Liver (tissue), 8 donors: ENCODE measurements at regions not wholly inside any gene's neighbourhood (a gene's known extent, or its start where the extent isn't known, plus 50 kb on each side); places are given as distances from the start of the nearest gene placed in this dataset.

Experiments
- DNase-seq: peaks from one replicate; pipeline ENCODE4 v3.0.0-alpha.2; 2017; ENCODE audit warnings: low spot score
- H3K27ac ChIP-seq, 2 donors: one replicate each; pipeline ENCODE4 v1.7.0; 2013; ENCODE audit warnings: inconsistent platforms in 2 of 2, low read length in 2 of 2, control low read depth in 1 of 2, low read depth in 1 of 2, mild to moderate bottlenecking in 1 of 2
- H3K27me3 ChIP-seq, 4 donors: one replicate each; pipeline versions ENCODE4 v1.6.1 to v1.7.0; 2013; ENCODE audit warnings: low read length in 3 of 4, inconsistent platforms in 1 of 4, mild to moderate bottlenecking in 1 of 4, moderate library complexity in 1 of 4; ENCODE audit not compliant: control insufficient read depth in 4 of 4, insufficient read depth in 4 of 4
- H3K36me3 ChIP-seq, 4 donors: one replicate each; pipeline versions ENCODE4 v1.6.1 to v1.7.0; 2013; ENCODE audit warnings: low read length in 3 of 4, mild to moderate bottlenecking in 3 of 4, low read depth in 1 of 4, moderate library complexity in 1 of 4; ENCODE audit not compliant: control insufficient read depth in 4 of 4, insufficient read depth in 3 of 4
- H3K4me1 ChIP-seq, 4 donors: one replicate each; pipeline versions ENCODE4 v1.6.1 to v1.7.0; 2013; ENCODE audit warnings: low read length in 3 of 4, mild to moderate bottlenecking in 3 of 4, moderate library complexity in 1 of 4; ENCODE audit not compliant: control insufficient read depth in 4 of 4, insufficient read depth in 4 of 4
- H3K4me3 ChIP-seq, 3 donors: one replicate each; pipeline versions ENCODE4 v1.6.1 to v1.7.0; 2013; ENCODE audit warnings: low read length in 3 of 3, control low read depth in 1 of 3, low read depth in 1 of 3, mild to moderate bottlenecking in 1 of 3
- H3K9ac ChIP-seq, 2 donors: one replicate each; pipeline ENCODE4 v1.7.0; 2013; ENCODE audit warnings: low read length in 2 of 2, mild to moderate bottlenecking in 2 of 2, moderate library complexity in 2 of 2, control low read depth in 1 of 2, low read depth in 1 of 2
- H3K9me3 ChIP-seq, 4 donors: one replicate each; pipeline versions ENCODE4 v1.6.1 to v1.7.0; 2013; ENCODE audit warnings: low read length in 3 of 4; ENCODE audit not compliant: control insufficient read depth in 4 of 4
- CTCF ChIP-seq: fragments of 150-350 bp; IDR thresholded peaks from 2 replicates; pipeline ENCODE4 v1.5.1; 2017; ENCODE audit warnings: improper control_type of control experiment, low read depth, low read length; ENCODE audit not compliant: missing input control
- EGR1 ChIP-seq, 2 donors: IDR thresholded peaks; 2 replicates each; pipeline ENCODE4 v1.6.1; 2016 to 2018; ENCODE audit warnings: antibody characterized with exemption in 2 of 2, low read depth in 2 of 2
- FOXA1 ChIP-seq: IDR thresholded peaks from 2 replicates; pipeline ENCODE4 v1.6.1; 2016; ENCODE audit warnings: antibody characterized with exemption
- FOXA2 ChIP-seq: IDR thresholded peaks from 2 replicates; pipeline ENCODE4 v1.6.1; 2016; ENCODE audit warnings: antibody characterized with exemption
- HNF4A ChIP-seq, 2 donors: conservative IDR thresholded peaks; 2 replicates each; pipeline ENCODE4 v1.6.1; 2016; ENCODE audit warnings: antibody characterized with exemption in 2 of 2, mild to moderate bottlenecking in 2 of 2
- HNF4G ChIP-seq: IDR thresholded peaks from 2 replicates; pipeline ENCODE4 v1.6.1; 2016; ENCODE audit warnings: antibody characterized with exemption
- JUND ChIP-seq, 2 donors: IDR thresholded peaks; 2 replicates each; pipeline ENCODE4 v1.6.1; 2016; ENCODE audit warnings: antibody characterized with exemption in 2 of 2
- MAX ChIP-seq: IDR thresholded peaks from 2 replicates; pipeline ENCODE4 v1.6.1; 2016; ENCODE audit warnings: antibody characterized with exemption
- NR2F2 ChIP-seq: IDR thresholded peaks from 2 replicates; pipeline ENCODE4 v1.6.1; 2016; ENCODE audit warnings: antibody characterized with exemption
- RAD21 ChIP-seq, 2 donors: IDR thresholded peaks; 2 replicates each; pipeline ENCODE4 v1.6.1; 2016; ENCODE audit warnings: antibody characterized with exemption in 2 of 2, mild to moderate bottlenecking in 2 of 2
- REST ChIP-seq: IDR thresholded peaks from 2 replicates; pipeline ENCODE4 v1.6.1; 2016; ENCODE audit warnings: antibody characterized with exemption, mild to moderate bottlenecking
- RXRA ChIP-seq, 2 donors: IDR thresholded peaks; 2 replicates each; pipeline ENCODE4 v1.6.1; 2017 to 2018; ENCODE audit warnings: antibody characterized with exemption in 2 of 2, mild to moderate bottlenecking in 1 of 2
- SP1 ChIP-seq: IDR thresholded peaks from 2 replicates; pipeline ENCODE4 v1.6.1; 2018; ENCODE audit warnings: antibody characterized with exemption, mild to moderate bottlenecking
- TAF1 ChIP-seq: conservative IDR thresholded peaks from 2 replicates; pipeline ENCODE4 v1.6.1; 2016; ENCODE audit warnings: antibody characterized with exemption, mild to moderate bottlenecking
- YY1 ChIP-seq: IDR thresholded peaks from 2 replicates; pipeline ENCODE4 v1.6.1; 2016; ENCODE audit warnings: antibody characterized with exemption, mild to moderate bottlenecking
- WGBS: extraction: QIAGEN DNeasy Blood & Tissue Kit; methylation state at CpG from one replicate; pipeline ENCODE4 v1.1.7; 2013; 5-methylcytosine and 5-hydroxymethylcytosine counted together
- donor health status: healthy.
- donor health status: healthy.
- donor health status: healthy.
- donor health status: healthy.
- donor health status: healthy.

GRCh38 chr2:160868891-160869290 lies 291.3 kb upstream of the TANK start:
- Histone ChIP-seq H3K36me3 (no peaks in the 10 kb centered on the region), H3K9ac (no peak overlapping the region), H3K9me3 (no peaks in the 10 kb centered on the region), H3K4me3 (no peak overlapping the region), H3K27ac (no peak overlapping the region), H3K27me3 (no peaks in the 10 kb centered on the region), H3K4me1 (no peaks in the 10 kb centered on the region)
- no peak for DNase-seq
- 72% methylated on average over 3 of the region's 3 CpGs for WGBS
- TF ChIP-seq REST (no peak), FOXA2 (no peak), SP1 (no peak), YY1 (no peak), RAD21 (IDR thresholded peaks at IDR 0.05) (no peak), CTCF (no peak), TAF1 (no peak), JUND (IDR thresholded peaks at IDR 0.05) (no peak), EGR1 (IDR thresholded peaks at IDR 0.05; ENCODE audit: low read depth in 2 of 2) (no peak), FOXA1 (no peak), MAX (no peak), NR2F2 (no peak), RXRA (IDR thresholded peaks at IDR 0.05) (no peak), HNF4A (conservative IDR thresholded peaks at IDR 0.05) (no peak)

GRCh38 chr2:160869411-160869810 lies 290.8 kb upstream of the TANK start:
- Histone ChIP-seq H3K27me3 (no peaks in the 10 kb centered on the region), H3K4me3 (no peak overlapping the region), H3K36me3 (no peaks in the 10 kb centered on the region), H3K27ac (no peak overlapping the region), H3K9ac (no peak overlapping the region), H3K4me1 (no peaks in the 10 kb centered on the region), H3K9me3 (no peaks in the 10 kb centered on the region)
- 57% methylated on average over 2 of the region's 2 CpGs for WGBS
- TF ChIP-seq JUND (IDR thresholded peaks at IDR 0.05) (no peak), YY1 (no peak), HNF4G (no peak), CTCF (no peak)
- DNase-seq = no peak
